Ramos (cell line): ENCODE measurements at regions not wholly inside any gene's neighbourhood (a gene's known extent, or its start where the extent isn't known, plus 50 kb on each side); places are given as distances from the start of the nearest gene placed in this dataset.
"Not testable (repeated sequence)": the region's sequence is repeated elsewhere in the genome, so short reads cannot be mapped to it uniquely, and the experiment has no call there.

ENCODE experiments used
- in situ Hi-C: fragments of 300-500 bp; cut with MboI; formaldehyde crosslinking; loops from one replicate; pipeline ENCODE4 v1.14.3; 2022; ENCODE audit warnings: low sequenced_read_pairs; ENCODE audit not compliant: unreplicated experiment

DNA sequence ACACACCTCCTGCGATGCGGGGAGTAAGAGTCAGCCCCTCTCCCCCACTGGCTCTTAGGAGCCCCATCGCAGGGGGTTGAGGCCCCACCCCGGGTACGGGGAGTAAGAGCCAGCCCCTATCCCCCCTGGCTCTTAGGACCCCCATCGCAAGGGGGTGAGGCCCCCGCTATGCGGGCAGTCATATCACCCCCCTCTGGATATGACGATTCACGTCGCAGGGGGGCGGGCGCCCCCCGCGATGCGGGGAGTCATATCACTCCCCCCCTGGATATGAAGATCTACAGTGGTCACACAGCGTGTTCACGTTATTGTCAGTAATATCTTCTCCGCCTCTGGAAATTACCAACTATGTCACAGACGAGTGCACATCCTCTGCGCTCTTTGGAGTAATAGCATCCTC lies 61.1 kb downstream of the DEFB131A start:
- in situ Hi-C loops: not testable (repeated sequence)

DNA sequence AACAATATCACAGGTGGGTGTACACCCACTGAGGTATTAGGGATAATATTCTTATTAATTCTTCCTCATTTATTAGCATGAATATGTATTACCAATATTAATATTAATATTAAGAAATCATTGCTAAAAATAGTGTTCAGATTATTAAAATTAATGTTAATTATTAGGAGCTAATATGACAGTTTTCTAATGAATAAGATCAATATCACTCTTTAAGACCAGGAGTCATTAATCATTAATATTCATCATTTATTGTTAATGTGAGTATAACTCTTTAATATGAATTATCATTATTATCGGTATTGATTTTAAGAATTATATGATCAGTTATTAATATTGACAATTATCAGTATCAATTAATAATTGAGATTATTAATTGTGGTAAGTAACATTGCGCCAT lies 62.5 kb downstream of the DEFB131A start:
- in situ Hi-C loops: not testable (repeated sequence)

GRCh38 chr4:9512941-9513340 lies 68.7 kb downstream of the DEFB131A start:
- in situ Hi-C loops: not testable (repeated sequence)

DNA sequence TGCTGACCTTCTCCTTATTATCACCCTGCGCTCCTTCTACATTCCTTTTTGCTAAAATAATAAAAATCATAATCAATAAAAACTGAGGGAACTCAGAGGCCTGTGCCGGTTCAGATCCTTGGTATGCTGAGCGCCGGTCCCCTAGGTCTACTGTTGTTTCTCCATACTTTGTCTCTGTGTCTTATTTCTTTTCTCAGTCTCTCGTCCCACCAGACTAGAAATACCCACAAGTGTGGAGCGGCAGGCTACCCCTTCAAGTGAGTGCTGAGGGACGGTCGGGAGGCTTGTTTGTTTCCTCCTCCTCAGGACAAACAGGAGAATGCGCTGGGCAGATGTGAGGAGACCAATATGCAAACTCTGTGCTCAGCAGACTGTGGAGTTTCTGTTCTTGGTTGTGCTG lies 75.4 kb downstream of the DEFB131A start:
- in situ Hi-C loops: not testable (repeated sequence)

DNA sequence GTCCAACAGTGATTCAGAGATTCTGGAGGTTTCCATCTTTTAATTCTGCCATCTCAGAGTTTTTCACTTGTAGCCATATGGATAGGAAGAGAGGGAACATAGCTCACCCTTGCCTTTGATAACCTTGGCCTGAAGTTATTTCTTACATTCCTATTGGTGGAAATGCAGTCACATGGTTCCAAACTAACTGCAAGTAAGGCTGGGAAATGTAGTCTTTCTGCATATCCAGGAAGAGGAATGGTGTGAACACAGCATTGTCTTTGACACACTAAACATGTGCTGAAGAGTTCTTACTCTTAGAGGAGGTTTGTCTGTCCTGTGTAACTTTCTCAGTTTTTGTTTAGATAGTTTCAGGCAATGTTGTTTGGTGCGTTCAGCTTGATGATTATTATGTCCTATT lies 78.7 kb downstream of the DEFB131A start:
- in situ Hi-C loops: not testable (repeated sequence)

- in situ Hi-C loops: not testable (repeated sequence)
These were observed 80.2 kb downstream of the DEFB131A start for GRCh38 chr4:9524406-9524805.

DNA sequence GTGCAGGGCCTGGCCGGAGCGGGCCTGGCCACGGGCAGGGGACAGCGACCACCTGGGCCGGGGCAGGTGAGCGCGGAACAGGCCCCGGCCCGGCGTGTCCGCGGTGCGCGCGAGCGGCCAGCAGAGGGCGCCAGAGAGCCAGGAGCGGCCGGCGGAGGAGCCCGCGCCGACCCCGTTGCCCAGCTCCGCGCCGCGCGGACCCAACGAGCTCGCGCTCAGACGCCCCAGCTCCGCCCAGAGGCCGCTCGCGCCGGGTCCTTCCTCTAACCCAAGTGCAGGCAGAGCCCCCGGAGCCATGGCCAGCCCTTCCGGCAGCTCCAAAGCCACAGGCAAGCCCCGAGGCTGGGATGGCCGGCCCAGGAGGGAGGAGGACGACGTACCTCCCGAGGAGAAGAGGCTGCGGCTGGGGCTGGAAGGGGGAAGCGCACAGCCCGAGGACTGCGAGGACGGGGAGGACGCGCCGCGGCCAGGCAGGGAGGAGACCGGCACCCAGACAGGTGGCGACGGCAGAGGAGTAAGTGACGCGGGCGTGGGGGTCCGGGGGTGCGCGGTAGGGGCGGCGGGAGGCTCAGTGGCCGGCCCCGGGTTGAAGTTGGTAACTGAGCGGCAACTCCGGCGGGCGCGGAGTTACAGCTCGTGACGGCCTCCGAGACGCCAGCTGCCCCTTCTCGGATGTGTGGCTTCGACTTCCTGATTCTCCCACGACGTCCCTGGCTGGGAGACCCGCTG lies 88.1 kb downstream of the DEFB131A start:
- in situ Hi-C loops: not testable (repeated sequence)

GRCh38 chr4:9532863-9533192 lies 88.6 kb downstream of the DEFB131A start:
- in situ Hi-C loops: not testable (repeated sequence)

- in situ Hi-C loops: not testable (repeated sequence)
These were observed 92.9 kb downstream of the DEFB131A start for GRCh38 chr4:9537101-9537500.

- in situ Hi-C loops: not testable (repeated sequence)
These were observed 95.8 kb downstream of the DEFB131A start for GRCh38 chr4:9539939-9540520.

GRCh38 chr4:9541388-9541915 lies 97.2 kb downstream of the DEFB131A start:
- in situ Hi-C loops: not testable (repeated sequence)

DNA sequence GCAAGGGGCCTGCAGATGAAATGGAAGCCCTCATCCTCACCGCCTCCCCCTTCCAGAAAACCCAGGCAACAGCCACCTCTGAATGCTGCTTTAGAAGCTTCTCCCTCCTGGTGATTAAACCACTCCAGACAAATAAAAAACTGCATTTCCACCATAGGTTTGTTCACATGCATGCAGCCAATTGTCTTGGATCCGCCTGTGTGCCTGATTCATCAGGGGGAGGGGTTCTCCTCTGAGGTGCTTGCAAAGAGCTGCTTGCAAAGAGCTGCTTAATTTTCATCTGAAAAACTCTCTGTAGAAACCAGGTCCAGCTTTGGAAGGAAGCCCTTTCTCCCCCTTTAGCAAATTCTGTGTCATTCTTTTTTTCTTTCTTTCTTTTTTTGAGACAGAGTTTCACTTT lies 100.6 kb downstream of the DEFB131A start:
- in situ Hi-C loops: not testable (repeated sequence)

GRCh38 chr4:9547470-9547869 lies 103.3 kb downstream of the DEFB131A start:
- in situ Hi-C loops: not testable (repeated sequence)

DNA sequence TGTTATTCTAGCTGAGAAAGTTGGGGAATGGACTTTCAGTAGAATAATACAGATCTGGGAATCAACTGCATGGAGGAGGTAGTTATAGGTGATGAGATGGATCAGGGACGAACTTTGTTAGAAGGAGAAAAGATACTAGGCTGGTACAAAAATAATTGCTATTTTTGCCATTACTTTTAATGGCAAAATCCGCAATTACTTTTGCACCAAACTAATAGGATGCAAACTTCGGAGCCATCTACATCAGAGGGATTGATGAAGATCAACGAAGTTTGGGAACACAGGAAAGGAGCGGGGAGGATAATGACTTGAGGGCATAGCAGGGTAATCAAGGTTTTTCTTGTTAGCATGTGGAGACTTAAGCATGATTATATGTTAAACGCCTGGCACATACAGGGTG lies 111.9 kb downstream of the DEFB131A start:
- in situ Hi-C loops: not testable (repeated sequence)

- in situ Hi-C loops: not testable (repeated sequence)
These were observed 133.7 kb downstream of the DEFB131A start for GRCh38 chr4:9577869-9578268.

- in situ Hi-C loops: not testable (repeated sequence)
These were observed 138.7 kb downstream of the DEFB131A start for GRCh38 chr4:9582880-9583279.

GRCh38 chr4:9592010-9592409 lies 147.8 kb downstream of the DEFB131A start:
- in situ Hi-C loops: no loop called here

DNA sequence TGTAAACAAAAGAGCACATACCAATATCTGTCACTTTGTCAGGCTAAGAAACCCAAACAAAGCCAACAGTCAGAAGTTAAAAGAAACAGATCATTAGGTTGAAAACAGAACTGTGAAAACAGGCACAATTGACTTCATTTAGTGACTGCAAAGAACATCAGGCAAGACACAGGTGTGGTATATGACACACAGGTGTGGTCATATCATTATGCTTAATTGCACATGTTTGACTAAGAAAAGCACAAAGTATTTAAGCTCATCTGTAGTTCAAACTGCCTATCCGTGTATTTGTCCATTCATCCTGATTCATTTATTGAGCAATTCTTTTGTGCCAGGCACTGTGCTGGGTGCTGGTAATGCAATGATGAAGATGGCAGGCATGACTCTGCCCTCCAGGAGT lies 150.7 kb downstream of the DEFB131A start:
- in situ Hi-C loops: no loop called here

DNA sequence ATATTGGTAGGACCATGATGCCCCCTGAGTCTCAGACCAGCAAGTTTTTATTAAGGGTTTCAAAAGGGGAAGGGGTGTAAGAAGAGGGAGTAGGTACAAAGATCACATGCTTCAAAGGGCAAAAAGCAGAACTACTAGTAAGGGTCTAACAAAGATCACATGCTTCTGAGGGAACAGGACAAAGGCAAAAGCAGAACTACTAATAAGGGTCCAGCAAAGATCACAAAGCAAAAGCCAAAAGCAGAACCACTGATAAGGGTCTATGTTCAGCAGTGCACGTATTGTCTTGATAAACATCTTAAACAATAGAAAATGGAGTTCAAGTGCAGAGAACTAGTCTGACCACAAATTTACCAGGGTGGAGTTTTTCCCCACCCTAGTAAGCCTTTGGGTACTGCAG lies 151.3 kb downstream of the DEFB131A start:
- in situ Hi-C loops: not testable (repeated sequence)

GRCh38 chr4:9599266-9599665 lies 155.1 kb downstream of the DEFB131A start:
- in situ Hi-C loops: no loop called here

GRCh38 chr4:9600246-9600645 lies 156.0 kb downstream of the DEFB131A start:
- in situ Hi-C loops: no loop called here

GRCh38 chr4:9602389-9602914 lies 158.2 kb downstream of the DEFB131A start:
- in situ Hi-C loops: no loop called here
